GM23338 (cell line): ENCODE measurements at regions not wholly inside any gene's neighbourhood (a gene's known extent, or its start where the extent isn't known, plus 50 kb on each side); places are given as distances from the start of the nearest gene placed in this dataset.

Experiments used
- ATAC-seq: fragments of 200-7000 bp; cut with Tn5 transposase; 3 replicates; pipeline ENCODE4 v1.9.1; 2020
- DNase-seq: peaks from one replicate; pipeline ENCODE4 v3.0.0-alpha.2; 2015; ENCODE audit warnings: low spot score
- H2AFZ ChIP-seq: fragments of 200-600 bp; sonication (generic); 2 replicates; pipeline ENCODE4 v1.8.0; 2016; ENCODE audit warnings: antibody characterized with exemption, mild to moderate bottlenecking, moderate library complexity
- H3F3A ChIP-seq: fragments of 200-600 bp; sonication (generic); replicated peaks from 2 replicates; pipeline ENCODE4 v1.8.0; 2017; ENCODE audit warnings: antibody characterized with exemption, mixed run types, low read depth
- H3K27ac ChIP-seq: fragments of 200-600 bp; sonication (generic); 2 replicates; pipeline ENCODE4 v1.6.1; 2016; ENCODE audit warnings: low read depth
- H3K27me3 ChIP-seq: fragments of 200-600 bp; sonication (generic); 2 replicates; pipeline ENCODE4 v1.8.0; 2016; ENCODE audit warnings: mild to moderate bottlenecking, mixed run types, moderate library complexity; ENCODE audit not compliant: insufficient read depth
- H3K36me3 ChIP-seq: fragments of 200-600 bp; sonication (generic); 2 replicates; pipeline ENCODE4 v1.8.0; 2016; ENCODE audit warnings: mild to moderate bottlenecking; ENCODE audit not compliant: insufficient read depth
- H3K4me1 ChIP-seq: fragments of 200-600 bp; sonication (generic); 2 replicates; pipeline ENCODE4 v1.8.0; 2016; ENCODE audit warnings: mild to moderate bottlenecking, moderate library complexity; ENCODE audit not compliant: insufficient read depth
- H3K4me2 ChIP-seq: fragments of 200-600 bp; sonication (generic); 2 replicates; pipeline ENCODE4 v1.7.1; 2017; ENCODE audit warnings: mixed run types
- H3K4me3 ChIP-seq: fragments of 200-600 bp; sonication (generic); 2 replicates; pipeline ENCODE4 v1.6.1; 2016; ENCODE audit warnings: mixed run types
- H3K79me2 ChIP-seq: fragments of 200-600 bp; sonication (generic); replicated peaks from 2 replicates; pipeline ENCODE4 v1.8.0; 2017; ENCODE audit warnings: mild to moderate bottlenecking; ENCODE audit not compliant: insufficient read depth
- H3K9me2 ChIP-seq: fragments of 200-600 bp; sonication (generic); 2 replicates; pipeline ENCODE4 v1.8.0; 2017; ENCODE audit not compliant: insufficient read depth
- H4K20me1 ChIP-seq: fragments of 200-600 bp; sonication (generic); replicated peaks from 2 replicates; pipeline ENCODE4 v1.8.0; 2017; ENCODE audit warnings: mild to moderate bottlenecking; ENCODE audit not compliant: insufficient read depth
- H3K27ac Mint-ChIP-seq: 2 replicates; pipeline ENCODE4 v1.8.0; 2020; ENCODE audit warnings: inconsistent platforms, mild to moderate bottlenecking, moderate library complexity, mixed read lengths
- H3K27me3 Mint-ChIP-seq: 3 replicates; pipeline ENCODE4 v1.8.0; 2022; ENCODE audit warnings: low read depth, mild to moderate bottlenecking, moderate library complexity, mixed read lengths, inconsistent platforms; ENCODE audit not compliant: insufficient read depth, poor library complexity
- H3K36me3 Mint-ChIP-seq: 3 replicates; pipeline ENCODE4 v1.8.0; 2021; ENCODE audit warnings: low read depth, mild to moderate bottlenecking, inconsistent platforms, moderate library complexity, mixed read lengths
- H3K4me1 Mint-ChIP-seq: 3 replicates; pipeline ENCODE4 v1.8.0; 2020; ENCODE audit warnings: mild to moderate bottlenecking, inconsistent platforms, mixed read lengths
- H3K4me3 Mint-ChIP-seq: 3 replicates; pipeline ENCODE4 v1.8.0; 2021; ENCODE audit warnings: moderate library complexity, mild to moderate bottlenecking, inconsistent platforms, mixed read lengths
- H3K9me3 Mint-ChIP-seq: 3 replicates; pipeline ENCODE4 v1.8.0; 2020; ENCODE audit warnings: moderate library complexity, mild to moderate bottlenecking, inconsistent platforms, mixed read lengths
- CREB1 ChIP-seq: fragments of 250-450 bp; sonication (Bioruptor Pico); IDR thresholded peaks from 2 replicates; pipeline ENCODE4 v1.5.0; 2020; ENCODE audit warnings: low read depth, mild to moderate bottlenecking, moderate library complexity
- CTCF ChIP-seq, 2 experiments: fragments of 200-600 bp in 1 of 2; sonication (generic) in 1 of 2; conservative IDR thresholded peaks; 2 replicates each; pipeline versions ENCODE4 v1.5.1 to v1.6.1; 2016 to 2017; ENCODE audit warnings: antibody characterized with exemption in 2 of 2, low read depth in 2 of 2, mild to moderate bottlenecking in 2 of 2, moderate library complexity in 1 of 2
- ETS1 ChIP-seq: IDR thresholded peaks from 2 replicates; pipeline ENCODE4 v1.6.1; 2016; ENCODE audit warnings: antibody characterized with exemption
- EZH2 ChIP-seq: fragments of 200-600 bp; sonication (generic); IDR thresholded peaks from one replicate; pipeline ENCODE4 v1.8.0; 2017; ENCODE audit warnings: antibody characterized with exemption, mild to moderate bottlenecking, low read depth; ENCODE audit not compliant: unreplicated experiment
- EZH2phosphoT487 ChIP-seq: fragments of 200-600 bp; sonication (generic); IDR thresholded peaks from one replicate; pipeline ENCODE4 v1.8.1; 2018; ENCODE audit warnings: antibody characterized with exemption; ENCODE audit not compliant: unreplicated experiment
- JUNB ChIP-seq: IDR thresholded peaks from one replicate; pipeline ENCODE4 v1.6.1; 2016; ENCODE audit warnings: antibody characterized with exemption; ENCODE audit not compliant: unreplicated experiment
- NANOG ChIP-seq: IDR thresholded peaks from 2 replicates; pipeline ENCODE4 v1.6.1; 2016; ENCODE audit warnings: antibody characterized with exemption, borderline replicate concordance
- POLR2AphosphoS5 ChIP-seq: IDR thresholded peaks from 2 replicates; pipeline ENCODE4 v1.6.1; 2016; ENCODE audit warnings: antibody characterized with exemption, low read depth
- REST ChIP-seq: IDR thresholded peaks from one replicate; pipeline ENCODE4 v1.6.1; 2018; ENCODE audit warnings: antibody characterized with exemption; ENCODE audit not compliant: unreplicated experiment
- STAT1 ChIP-seq: IDR thresholded peaks from one replicate; pipeline ENCODE4 v1.6.1; 2016; ENCODE audit warnings: antibody characterized with exemption; ENCODE audit not compliant: unreplicated experiment
- ZNF114 ChIP-seq: fragments of 250-450 bp; sonication (Bioruptor Pico); IDR thresholded peaks from 2 replicates; pipeline ENCODE4 v1.5.0; 2020; ENCODE audit warnings: mild to moderate bottlenecking, moderate library complexity
- ZNF331 ChIP-seq: fragments of 250-450 bp; sonication (Bioruptor Pico); IDR thresholded peaks from 2 replicates; pipeline ENCODE4 v1.5.0; 2020; ENCODE audit warnings: low read depth, mild to moderate bottlenecking, moderate library complexity
- ZNF462 ChIP-seq: fragments of 250-450 bp; sonication (Bioruptor Pico); IDR thresholded peaks from 2 replicates; pipeline ENCODE4 v1.5.0; 2020; ENCODE audit warnings: mild to moderate bottlenecking, moderate library complexity

- no peak for DNase-seq
- no peak overlapping the region for H2AFZ ChIP-seq
These were observed 251.4 kb downstream of the KIF20B start for GRCh38 chr10:89952751-89953150.

More at GRCh38 chr10:89952751-89953150, 251.4 kb downstream of the KIF20B start:
- H3K9me3 Mint-ChIP-seq, result peaks cover 3% of the 10 kb centered on the region; the same call in 2 of the 3 replicates
- Histone ChIP-seq H3K79me2 (no peaks in the 10 kb centered on the region), H3K4me3 (no peak overlapping the region), H3K27ac (no peak overlapping the region), H3K4me2 (no peak overlapping the region), H3K36me3 (no peaks in the 10 kb centered on the region), H4K20me1 (no peaks in the 10 kb centered on the region), H3K9me2 (no peaks in the 10 kb centered on the region; the same call in 1 of the 2 replicates), H3K27me3 (no peaks in the 10 kb centered on the region), H3K4me1 (no peaks in the 10 kb centered on the region), H3F3A (no peaks in the 10 kb centered on the region)
- no peaks in the 10 kb centered on the region for H3K27me3 Mint-ChIP-seq
- H3K4me1 Mint-ChIP-seq, result no peaks in the 10 kb centered on the region
- TF ChIP-seq ZNF462 (CRISPR knock-in tag), result no peak
- no peak for TF ChIP-seq REST
- no peak for TF ChIP-seq ETS1
- no peak for TF ChIP-seq ZNF331
- no peak for TF ChIP-seq STAT1
- TF ChIP-seq ZNF114 (CRISPR knock-in tag), result no peak
- TF ChIP-seq EZH2, result no peak
- TF ChIP-seq POLR2AphosphoS5, result no peak
- no peak for TF ChIP-seq CTCF (conservative IDR thresholded peaks at IDR 0.05; ENCODE audit: low read depth in 2 of 2)
- no peak for TF ChIP-seq EZH2phosphoT487
- TF ChIP-seq CREB1 (CRISPR knock-in tag), result no peak
- TF ChIP-seq NANOG, result no peak
- TF ChIP-seq JUNB, result no peak
- ATAC-seq, result no peak
- no peak overlapping the region for H3K27ac Mint-ChIP-seq
- H3K36me3 Mint-ChIP-seq, result no peaks in the 10 kb centered on the region
- H3K4me3 Mint-ChIP-seq, result no peak overlapping the region
